Glomerular endothelial cell (primary cell): ENCODE measurements at regions not wholly inside any gene's neighbourhood (a gene's known extent, or its start where the extent isn't known, plus 50 kb on each side); places are given as distances from the start of the nearest gene placed in this dataset.

Source experiments
- DNase-seq: peaks from one replicate; pipeline ENCODE4 v3.0.0-alpha.2; 2011; ENCODE audit warnings: low read depth, low spot score; ENCODE audit errors: extremely low read depth

GRCh38 chr4:101596781-101597552 lies 193.6 kb upstream of the BANK1 start:
- DNase-seq: no peak

GRCh38 chr4:101594588-101594987 lies 195.9 kb upstream of the BANK1 start:
- DNase-seq: no peak

GRCh38 chr4:101593666-101594065 lies 196.9 kb upstream of the BANK1 start:
- DNase-seq: no peak

GRCh38 chr4:101584306-101584705 lies 206.2 kb upstream of the BANK1 start:
- no peak for DNase-seq

- no peak for DNase-seq
Measured at GRCh38 chr4:101563126-101563525, 215.8 kb upstream of the PPP3CA start.

GRCh38 chr4:101556842-101557241 lies 209.5 kb upstream of the PPP3CA start:
- DNase-seq: no peak

- DNase-seq: no peak
Measured at GRCh38 chr4:101555341-101555880, 208.1 kb upstream of the PPP3CA start.

- DNase-seq: no peak
Measured at GRCh38 chr4:101540336-101540735, 193.0 kb upstream of the PPP3CA start.

GRCh38 chr4:101528526-101528925 lies 181.2 kb upstream of the PPP3CA start:
- no peak for DNase-seq

GRCh38 chr4:101527188-101527587 lies 179.9 kb upstream of the PPP3CA start:
- no peak for DNase-seq

GRCh38 chr4:101515566-101515965 lies 168.2 kb upstream of the PPP3CA start:
- DNase-seq: no peak

- DNase-seq: no peak
Measured at GRCh38 chr4:101515099-101515498, 167.8 kb upstream of the PPP3CA start.

GRCh38 chr4:101512416-101512815 lies 165.1 kb upstream of the PPP3CA start:
- no peak for DNase-seq

- no peak for DNase-seq
Measured at GRCh38 chr4:101501421-101501820, 154.1 kb upstream of the PPP3CA start.

GRCh38 chr4:101500742-101501141 lies 153.4 kb upstream of the PPP3CA start:
- no peak for DNase-seq

- DNase-seq: no peak
Measured at GRCh38 chr4:101475246-101475645, 127.9 kb upstream of the PPP3CA start.

- DNase-seq: no peak
Measured at GRCh38 chr4:101471201-101471600, 123.9 kb upstream of the PPP3CA start.

GRCh38 chr4:101464596-101464995 lies 117.3 kb upstream of the PPP3CA start:
- DNase-seq: no peak

GRCh38 chr4:101458914-101459313 lies 111.6 kb upstream of the PPP3CA start:
- DNase-seq: no peak

- DNase-seq: no peak
Measured at GRCh38 chr4:101458473-101458872, 111.1 kb upstream of the PPP3CA start.

GRCh38 chr4:101451086-101451485 lies 103.8 kb upstream of the PPP3CA start:
- DNase-seq: no peak

- DNase-seq: no peak
Measured at GRCh38 chr4:101441446-101441845, 94.1 kb upstream of the PPP3CA start.

- no peak for DNase-seq
Measured at GRCh38 chr4:101439926-101440325, 92.6 kb upstream of the PPP3CA start.
